IPS-20b (cell line): ENCODE measurements at regions not wholly inside any gene's neighbourhood (a gene's known extent, or its start where the extent isn't known, plus 50 kb on each side); places are given as distances from the start of the nearest gene placed in this dataset.

Experiments
- H3K27ac ChIP-seq: one replicate; pipeline ENCODE4 v1.5.1; 2013; ENCODE audit warnings: low read length
- H3K27me3 ChIP-seq: 2 replicates; pipeline ENCODE4 v1.6.1; 2013; ENCODE audit warnings: mild to moderate bottlenecking, low read length, inconsistent platforms; ENCODE audit not compliant: insufficient read depth
- H3K36me3 ChIP-seq: 2 replicates; pipeline ENCODE4 v1.6.1; 2013; ENCODE audit warnings: low read depth, mild to moderate bottlenecking, inconsistent platforms, low read length, moderate library complexity; ENCODE audit not compliant: insufficient read depth
- H3K4me1 ChIP-seq: 2 replicates; pipeline ENCODE4 v1.6.1; 2013; ENCODE audit warnings: mild to moderate bottlenecking, control low read depth, inconsistent platforms, low read length, moderate library complexity; ENCODE audit not compliant: insufficient read depth
- H3K4me3 ChIP-seq: 2 replicates; pipeline ENCODE4 v1.5.1; 2013; ENCODE audit warnings: mild to moderate bottlenecking, low read length, inconsistent platforms
- H3K9ac ChIP-seq: 2 replicates; pipeline ENCODE4 v1.6.1; 2013; ENCODE audit warnings: low read depth, mild to moderate bottlenecking, inconsistent platforms, low read length, moderate library complexity
- H3K9me3 ChIP-seq: 2 replicates; pipeline ENCODE4 v1.6.1; 2013; ENCODE audit warnings: mild to moderate bottlenecking, low read depth, low read length, inconsistent platforms; ENCODE audit not compliant: insufficient read depth

DNA sequence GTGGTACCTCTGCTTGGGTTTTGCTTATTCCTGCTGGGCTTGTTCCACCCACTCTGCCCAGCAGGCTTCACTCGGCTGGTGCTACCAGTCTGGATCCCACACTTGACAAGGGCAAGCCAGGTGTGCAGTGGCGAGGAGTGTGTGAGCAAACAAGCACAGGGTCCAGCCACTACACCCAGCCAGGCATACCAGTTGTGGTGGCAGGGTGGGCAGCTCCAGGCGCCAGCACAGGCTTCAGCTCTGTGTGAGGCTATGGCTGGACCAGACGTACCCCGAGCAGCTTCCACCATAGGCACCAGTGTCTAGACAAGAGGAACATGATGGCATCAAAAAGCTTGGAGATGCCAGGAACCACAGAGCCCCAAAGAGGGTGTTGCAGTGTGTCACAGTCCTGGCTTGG, 93.1 kb upstream of the GALNT5 start:
- no peak overlapping the region for H3K27ac ChIP-seq
- no peaks in the 10 kb centered on the region for H3K4me1 ChIP-seq
- H3K9ac ChIP-seq: no peak overlapping the region
- H3K4me3 ChIP-seq: no peak overlapping the region
- no peaks in the 10 kb centered on the region for H3K27me3 ChIP-seq
- no peaks in the 10 kb centered on the region for H3K36me3 ChIP-seq
- H3K9me3 ChIP-seq: peaks cover 4% of the 10 kb centered on the region; the same call in 1 of the 2 replicates

- Histone ChIP-seq H3K9me3 (peaks cover 4% of the 10 kb centered on the region; the same call in 1 of the 2 replicates), H3K36me3 (no peaks in the 10 kb centered on the region), H3K4me3 (no peak overlapping the region), H3K27me3 (no peaks in the 10 kb centered on the region), H3K4me1 (no peaks in the 10 kb centered on the region), H3K27ac (no peak overlapping the region), H3K9ac (no peak overlapping the region)
Measured at GRCh38 chr2:157164891-157165290, 92.6 kb upstream of the GALNT5 start.

DNA sequence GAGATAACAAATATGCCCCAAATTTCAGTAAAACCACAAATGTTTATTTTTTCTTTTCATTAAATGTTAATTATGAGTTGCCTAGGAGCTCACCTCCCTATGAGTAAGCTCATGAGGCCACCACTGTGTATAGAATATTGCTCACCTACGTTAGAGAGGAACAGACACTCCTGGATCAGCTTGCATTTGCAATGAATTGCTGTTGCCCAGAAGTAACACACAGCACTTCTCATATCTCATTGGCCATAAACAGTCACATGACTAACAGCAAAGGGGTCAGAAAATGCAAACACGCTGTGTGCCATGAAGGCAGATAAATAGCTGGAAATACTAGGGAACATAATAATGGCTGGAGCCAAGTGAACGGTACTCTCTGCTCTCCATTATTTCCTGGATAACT, 89.0 kb upstream of the GALNT5 start:
- no peak overlapping the region for H3K9ac ChIP-seq
- H3K27me3 ChIP-seq: no peaks in the 10 kb centered on the region
- H3K27ac ChIP-seq: no peak overlapping the region
- no peaks in the 10 kb centered on the region for H3K36me3 ChIP-seq
- H3K4me3 ChIP-seq: no peak overlapping the region
- H3K4me1 ChIP-seq: no peaks in the 10 kb centered on the region
- peaks cover 4% of the 10 kb centered on the region; the same call in 1 of the 2 replicates for H3K9me3 ChIP-seq

- Histone ChIP-seq H3K27me3 (no peaks in the 10 kb centered on the region), H3K27ac (no peak overlapping the region), H3K9me3 (peaks cover 4% of the 10 kb centered on the region; the same call in 1 of the 2 replicates), H3K9ac (no peak overlapping the region), H3K36me3 (no peaks in the 10 kb centered on the region), H3K4me3 (no peak overlapping the region), H3K4me1 (no peaks in the 10 kb centered on the region)
Measured at GRCh38 chr2:157169889-157170288, 87.6 kb upstream of the GALNT5 start.

DNA sequence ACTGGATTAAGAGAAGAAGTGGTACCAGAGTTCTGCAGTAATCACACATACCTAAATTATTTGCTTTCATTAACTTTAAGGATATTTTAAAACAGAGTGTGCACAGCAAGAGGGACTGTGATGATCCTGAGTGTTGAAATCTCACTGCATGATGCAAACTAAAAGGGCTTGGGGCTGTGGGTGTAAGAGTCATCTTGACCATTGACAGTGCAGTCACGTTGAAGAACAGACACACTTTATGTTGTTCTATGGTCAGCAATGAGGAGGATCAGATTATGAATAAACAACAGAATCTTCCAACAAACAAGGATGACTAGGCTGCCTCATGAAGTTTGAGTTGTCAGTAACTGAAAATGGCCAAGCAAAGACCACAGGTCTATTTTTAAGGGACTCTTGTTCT, 87.2 kb upstream of the GALNT5 start:
- Histone ChIP-seq H3K27me3 (no peaks in the 10 kb centered on the region), H3K4me3 (no peak overlapping the region), H3K9ac (no peak overlapping the region), H3K4me1 (no peaks in the 10 kb centered on the region), H3K36me3 (no peaks in the 10 kb centered on the region), H3K9me3 (peaks cover 2% of the 10 kb centered on the region; the same call in 1 of the 2 replicates), H3K27ac (no peak overlapping the region)

DNA sequence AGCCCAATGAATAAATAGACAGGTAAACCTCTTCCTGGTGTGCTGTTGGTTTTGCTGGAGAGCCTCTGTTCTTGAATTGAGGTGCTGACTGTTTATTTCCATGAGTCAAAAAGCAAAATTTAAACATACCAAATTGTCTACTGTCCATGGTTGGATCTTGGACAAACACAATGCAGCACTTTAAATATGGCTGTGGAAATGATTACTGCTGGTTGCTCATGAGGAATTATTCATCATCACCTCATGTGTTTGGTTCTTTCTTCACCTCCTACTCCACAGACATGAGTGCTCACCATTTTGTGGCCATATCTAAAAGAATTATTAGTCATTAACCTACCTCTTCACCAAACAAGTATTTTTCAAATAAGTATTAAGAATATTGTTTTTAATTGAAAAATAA, 85.3 kb upstream of the GALNT5 start:
- H3K4me3 ChIP-seq: no peak overlapping the region
- H3K27me3 ChIP-seq: no peaks in the 10 kb centered on the region
- H3K9me3 ChIP-seq: no peaks in the 10 kb centered on the region
- no peaks in the 10 kb centered on the region for H3K4me1 ChIP-seq
- H3K27ac ChIP-seq: no peak overlapping the region
- no peak overlapping the region for H3K9ac ChIP-seq
- no peaks in the 10 kb centered on the region for H3K36me3 ChIP-seq

- Histone ChIP-seq H3K4me3 (no peak overlapping the region), H3K36me3 (no peaks in the 10 kb centered on the region), H3K9ac (no peak overlapping the region)
Measured at GRCh38 chr2:157172866-157173578, 84.5 kb upstream of the GALNT5 start.

GRCh38 chr2:157173740-157174184, 83.7 kb upstream of the GALNT5 start:
- Histone ChIP-seq H3K27ac (no peak overlapping the region), H3K4me3 (no peak overlapping the region), H3K4me1 (no peaks in the 10 kb centered on the region), H3K27me3 (no peaks in the 10 kb centered on the region), H3K9me3 (no peaks in the 10 kb centered on the region), H3K9ac (no peak overlapping the region), H3K36me3 (no peaks in the 10 kb centered on the region)

More at GRCh38 chr2:157172866-157173578, 84.5 kb upstream of the GALNT5 start:
- no peaks in the 10 kb centered on the region for H3K9me3 ChIP-seq
- no peaks in the 10 kb centered on the region for H3K27me3 ChIP-seq
- no peaks in the 10 kb centered on the region for H3K4me1 ChIP-seq
- H3K27ac ChIP-seq: no peak overlapping the region

- Histone ChIP-seq H3K27me3 (no peaks in the 10 kb centered on the region), H3K4me1 (no peaks in the 10 kb centered on the region), H3K36me3 (no peaks in the 10 kb centered on the region), H3K27ac (no peak overlapping the region), H3K4me3 (no peak overlapping the region), H3K9ac (no peak overlapping the region), H3K9me3 (no peaks in the 10 kb centered on the region)
Measured at GRCh38 chr2:157174321-157174720, 83.2 kb upstream of the GALNT5 start.

DNA sequence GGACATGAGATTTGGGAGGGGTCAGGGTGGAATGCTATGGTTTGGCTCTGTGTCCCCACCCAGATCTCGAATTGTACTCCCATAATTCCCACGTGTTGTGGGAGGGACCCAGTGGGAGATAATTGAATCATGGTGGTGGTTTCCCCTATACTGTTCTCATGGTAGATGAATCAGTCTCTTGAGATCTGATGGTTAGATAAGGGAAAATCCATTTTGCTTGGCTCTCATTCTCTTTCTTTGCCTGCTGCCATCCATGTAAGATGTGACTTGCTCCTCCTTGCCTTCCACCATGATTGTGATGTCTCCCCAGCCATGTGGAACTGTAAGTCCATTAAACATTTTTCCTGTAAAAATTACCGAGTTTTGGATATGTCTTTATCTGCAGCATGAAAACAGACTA, 80.9 kb upstream of the GALNT5 start:
- H3K4me1 ChIP-seq: no peaks in the 10 kb centered on the region
- H3K4me3 ChIP-seq: no peak overlapping the region
- H3K9ac ChIP-seq: no peak overlapping the region
- H3K36me3 ChIP-seq: no peaks in the 10 kb centered on the region
- H3K9me3 ChIP-seq: no peaks in the 10 kb centered on the region
- H3K27ac ChIP-seq: no peak overlapping the region
- no peaks in the 10 kb centered on the region for H3K27me3 ChIP-seq

- H3K27ac ChIP-seq: no peak overlapping the region
- no peak overlapping the region for H3K4me3 ChIP-seq
- H3K9ac ChIP-seq: no peak overlapping the region
- no peaks in the 10 kb centered on the region for H3K4me1 ChIP-seq
- H3K9me3 ChIP-seq: no peaks in the 10 kb centered on the region
- no peaks in the 10 kb centered on the region for H3K27me3 ChIP-seq
- H3K36me3 ChIP-seq: no peaks in the 10 kb centered on the region
Measured at GRCh38 chr2:157178874-157179273, 78.6 kb upstream of the GALNT5 start.

- no peak overlapping the region for H3K4me3 ChIP-seq
Measured at GRCh38 chr2:157179324-157180105, 78.0 kb upstream of the GALNT5 start.

More at GRCh38 chr2:157179324-157180105, 78.0 kb upstream of the GALNT5 start:
- Histone ChIP-seq H3K9ac (no peak overlapping the region), H3K27me3 (no peaks in the 10 kb centered on the region), H3K36me3 (no peaks in the 10 kb centered on the region), H3K4me1 (no peaks in the 10 kb centered on the region), H3K9me3 (no peaks in the 10 kb centered on the region), H3K27ac (no peak overlapping the region)
